NCI-H1105 treated with DMSO at 0.1 percent for 48 hours (cell line): ENCODE measurements at regions not wholly inside any gene's neighbourhood (a gene's known extent, or its start where the extent isn't known, plus 50 kb on each side); places are given as distances from the start of the nearest gene placed in this dataset.

Experiments
- DNase-seq: peaks from one replicate; lab custom pipeline; 2025; lab: John Stamatoyannopoulos, UW

DNA sequence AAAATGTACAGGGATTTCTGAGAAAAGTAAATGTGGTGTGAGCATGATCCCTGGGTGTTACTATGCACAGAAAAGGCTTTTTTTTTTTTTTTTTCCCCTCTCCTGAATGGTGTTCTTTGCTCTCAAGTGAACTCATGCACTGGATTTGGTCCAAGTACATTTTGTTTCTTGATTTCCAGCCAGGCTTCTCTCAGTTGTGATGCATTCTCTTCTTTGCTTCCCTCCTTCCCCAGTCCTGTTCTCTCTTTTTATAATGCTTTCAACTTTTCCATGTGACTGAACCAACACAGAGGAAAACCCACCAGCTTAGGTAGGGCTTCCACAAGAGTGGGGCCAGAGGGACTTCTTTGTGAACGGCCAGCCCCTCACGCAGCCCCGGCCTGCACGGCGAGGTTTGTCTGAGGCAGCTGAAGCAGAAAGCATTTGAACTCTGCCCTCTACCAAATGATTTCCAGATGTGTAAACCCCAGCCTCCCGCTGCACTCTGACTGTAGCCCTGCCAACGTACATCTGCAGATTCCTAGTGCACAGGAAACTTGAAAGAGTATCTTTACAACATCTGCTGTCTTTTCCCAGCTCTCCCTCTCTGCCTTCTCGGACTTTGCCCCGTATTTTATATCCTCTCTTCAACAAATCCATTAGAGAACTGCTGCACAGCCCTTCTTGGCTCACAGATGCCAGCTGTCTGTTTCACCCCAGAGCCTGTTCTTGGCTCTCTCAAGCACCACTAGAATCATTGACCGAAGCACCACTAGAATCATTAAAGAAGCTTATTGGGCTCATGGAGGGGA lies 71.8 kb upstream of the CD180 start:
- peak; percentile 71 for DNase-seq

DNA sequence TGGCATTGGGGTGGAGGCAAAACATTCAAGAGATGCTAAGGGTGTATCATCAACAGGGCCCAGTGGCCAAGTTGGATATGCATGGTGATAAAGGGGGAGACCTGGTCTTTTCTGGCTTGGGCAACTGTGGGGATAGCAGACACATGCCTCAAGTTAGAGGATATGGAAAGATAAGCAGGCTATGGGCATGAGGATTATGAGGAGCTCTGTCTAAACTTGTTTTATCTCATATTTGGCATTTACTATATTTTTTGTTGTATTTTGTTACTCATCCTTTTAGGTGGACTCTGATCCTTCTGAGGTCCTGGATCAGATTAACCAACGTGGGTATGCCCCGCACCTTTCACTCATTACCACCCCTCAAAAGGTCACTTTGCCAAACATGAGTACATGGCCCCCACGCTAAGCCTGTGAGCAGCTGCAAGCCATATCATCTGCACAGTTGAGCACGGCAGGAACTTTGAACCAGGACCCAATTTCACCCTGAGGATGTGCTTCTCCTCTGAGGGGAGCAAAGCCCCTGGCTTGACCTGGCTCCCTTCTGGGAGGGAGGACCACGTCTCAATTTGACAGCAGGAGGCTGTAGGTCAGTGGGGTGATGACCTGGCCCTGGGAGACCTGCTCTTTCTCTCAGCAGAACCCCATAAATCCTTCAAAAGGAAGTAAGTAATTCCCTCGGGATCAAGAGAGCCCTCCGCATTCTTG lies 71.1 kb upstream of the CD180 start:
- DNase-seq, result no peak

DNA sequence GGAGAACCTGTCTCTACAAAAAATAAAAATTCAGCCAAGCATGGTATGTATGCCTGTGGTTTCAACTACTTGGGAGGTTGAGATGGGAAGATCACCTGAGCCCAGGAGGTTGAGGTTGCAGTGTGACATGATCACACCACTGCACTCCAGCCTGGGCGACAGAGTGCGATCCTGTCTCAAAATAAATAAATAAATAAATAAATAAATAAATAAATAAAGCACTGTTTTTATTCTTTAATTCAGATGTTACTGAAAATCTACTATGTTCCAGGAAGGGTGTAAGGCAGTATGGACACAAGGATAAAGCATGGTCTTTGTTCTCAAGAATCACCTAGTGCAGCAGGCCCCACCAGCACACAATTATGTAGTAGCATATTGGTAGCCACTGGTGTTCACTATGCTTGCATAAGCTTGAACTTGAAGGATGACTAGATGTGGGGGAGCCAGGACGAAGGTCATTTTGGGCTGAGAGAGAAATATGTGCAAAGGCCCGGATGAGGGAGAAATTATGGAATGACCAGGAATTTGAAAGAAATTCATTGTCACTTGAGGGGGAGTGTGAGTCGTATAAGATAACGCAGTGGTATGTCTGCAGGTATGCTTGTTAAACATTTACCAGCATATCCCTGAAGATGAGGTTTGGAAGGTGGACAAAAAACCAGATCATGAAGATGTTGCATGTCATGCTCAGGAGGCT lies 70.2 kb upstream of the CD180 start:
- no peak for DNase-seq

DNA sequence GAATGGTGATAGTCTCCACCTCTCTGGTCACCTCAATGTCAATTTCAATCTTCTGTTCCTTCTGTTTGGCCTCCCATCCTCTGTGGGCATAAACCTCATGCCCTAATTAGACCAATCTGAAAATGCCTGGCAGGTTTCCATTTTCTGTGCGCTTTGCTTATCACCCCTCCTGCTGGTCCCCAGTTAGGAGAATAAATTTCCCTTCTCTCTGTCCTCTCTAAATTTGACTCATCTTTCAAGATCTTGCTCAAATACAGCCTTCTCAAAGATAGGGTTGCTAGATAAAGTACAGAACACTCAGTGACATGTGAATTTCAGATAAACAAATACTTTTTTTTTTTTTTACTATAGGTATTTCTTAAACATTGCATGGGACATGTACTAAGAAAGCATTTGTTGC lies 69.4 kb upstream of the CD180 start:
- no peak for DNase-seq

DNA sequence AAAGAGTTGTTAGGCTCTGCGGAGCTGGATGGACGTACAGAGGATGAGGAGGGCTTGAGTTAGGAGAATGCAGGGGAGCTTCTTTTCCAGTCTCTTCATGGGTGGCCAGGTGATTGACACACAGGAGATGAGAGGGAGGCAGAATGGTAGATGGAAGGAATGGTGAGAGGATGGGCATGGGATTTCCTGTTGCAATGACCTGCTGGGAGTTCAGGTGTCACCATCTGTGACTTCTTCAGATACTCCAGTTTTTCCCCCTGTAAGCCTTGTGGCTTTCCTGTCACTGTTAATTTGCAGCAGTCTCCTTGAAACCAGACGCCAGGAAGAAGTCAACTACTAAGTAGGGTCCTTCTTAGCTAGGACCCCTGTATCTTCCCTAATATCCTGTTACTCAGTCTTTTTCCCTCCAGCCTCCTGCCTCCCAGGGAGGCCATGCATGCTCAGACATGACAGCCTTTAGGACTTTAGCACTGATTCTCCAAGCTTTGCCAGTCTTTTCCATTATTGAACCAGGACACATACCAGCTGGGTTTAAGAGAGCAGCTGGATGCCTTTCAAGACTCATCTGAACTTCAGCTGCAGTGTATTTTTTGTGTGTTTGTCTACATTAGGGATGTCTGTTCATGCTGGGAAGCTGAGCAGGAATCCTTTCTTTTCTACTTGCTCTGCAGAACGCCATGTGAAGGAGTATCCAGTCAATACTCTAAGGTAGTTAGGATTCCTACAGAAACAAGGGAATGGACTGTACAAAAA lies 67.2 kb upstream of the CD180 start:
- DNase-seq, result no peak

DNA sequence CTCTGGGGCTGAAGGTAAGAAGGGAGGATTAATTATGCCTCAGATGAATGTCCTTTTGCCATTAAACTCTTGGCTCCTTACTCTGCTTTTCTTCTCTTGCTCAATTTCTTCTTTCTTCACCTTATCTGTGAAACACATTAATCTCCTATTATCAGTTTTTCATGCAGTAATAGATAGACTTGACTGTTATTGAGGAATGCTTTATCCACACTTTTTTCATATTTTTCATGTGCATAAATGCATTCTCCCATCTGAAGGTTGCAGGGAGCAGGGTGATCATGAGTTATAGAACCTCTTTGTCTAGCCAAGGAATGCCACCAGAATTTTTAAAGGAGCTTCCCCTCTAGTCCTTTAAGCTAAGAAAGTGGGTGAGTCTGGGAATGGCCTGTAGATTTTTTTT lies 66.4 kb upstream of the CD180 start:
- no peak for DNase-seq

DNA sequence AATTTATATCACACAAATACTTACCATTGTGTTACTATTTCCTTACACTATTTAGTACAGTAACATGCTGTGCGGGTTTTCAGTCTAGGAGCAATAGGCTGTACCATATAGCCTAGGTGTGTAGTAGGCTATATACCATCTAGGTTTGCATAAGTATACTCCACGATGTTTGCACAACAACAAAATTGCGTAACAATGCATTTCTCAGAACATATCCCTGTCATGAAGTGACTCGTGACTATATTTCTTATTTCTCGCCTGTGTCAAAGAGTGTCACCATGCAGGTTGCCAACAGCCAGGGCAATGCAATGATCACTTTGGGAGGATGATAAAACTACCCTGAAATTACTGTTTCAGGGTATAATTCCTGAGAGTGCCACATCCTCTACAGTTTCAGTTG lies 65.6 kb upstream of the CD180 start:
- DNase-seq, result no peak

DNA sequence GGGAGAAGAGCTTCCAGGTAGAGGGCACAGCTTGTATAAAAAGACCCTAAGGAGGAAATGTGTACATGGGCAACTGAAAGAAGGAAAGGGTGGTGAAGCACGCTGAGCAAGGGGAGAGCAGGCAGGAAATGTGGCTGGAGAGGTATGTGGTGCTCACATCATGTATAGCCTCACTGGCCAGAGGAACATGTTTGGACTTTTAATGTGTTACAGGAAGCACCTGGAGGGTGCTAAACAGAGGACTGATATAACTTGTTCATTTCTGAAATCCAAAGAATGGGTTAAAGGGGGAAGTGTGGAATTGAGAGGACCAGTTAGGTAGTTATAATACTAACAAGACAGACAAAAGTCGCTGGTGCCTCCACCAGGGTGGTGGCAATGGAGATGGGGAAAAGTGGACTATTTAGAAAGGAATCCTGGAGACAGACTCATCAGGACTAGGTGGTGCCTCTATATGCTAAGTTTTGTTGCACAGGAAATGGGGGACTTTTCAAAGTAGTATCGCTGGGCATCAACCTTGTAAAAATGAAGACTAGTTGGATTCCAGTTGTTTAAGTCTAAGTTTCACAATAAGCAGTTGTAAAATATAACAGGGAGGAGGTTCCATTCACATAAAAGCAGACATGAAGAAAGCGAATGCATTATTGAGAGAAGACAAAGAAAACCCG lies 63.1 kb upstream of the CD180 start:
- DNase-seq, result no peak

DNA sequence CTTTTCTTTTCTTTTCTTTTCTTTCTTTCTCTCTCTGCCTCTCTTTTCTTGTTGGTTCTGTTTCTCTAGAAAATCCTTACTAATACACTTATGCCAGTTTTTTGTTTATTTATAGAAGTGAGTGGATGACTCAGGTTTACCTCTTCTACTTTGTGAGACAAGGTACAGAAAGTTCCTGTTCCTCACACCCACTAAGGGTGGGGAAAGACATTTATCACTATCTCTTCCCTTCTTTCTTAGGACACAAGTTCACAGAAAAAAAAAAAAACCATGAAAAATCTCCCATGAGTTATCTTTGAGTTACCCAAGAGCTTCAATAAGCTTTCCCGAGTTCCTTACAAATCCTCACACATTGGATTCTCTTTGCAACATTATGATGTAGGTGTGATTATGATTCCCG lies 60.9 kb upstream of the CD180 start:
- no peak for DNase-seq

DNA sequence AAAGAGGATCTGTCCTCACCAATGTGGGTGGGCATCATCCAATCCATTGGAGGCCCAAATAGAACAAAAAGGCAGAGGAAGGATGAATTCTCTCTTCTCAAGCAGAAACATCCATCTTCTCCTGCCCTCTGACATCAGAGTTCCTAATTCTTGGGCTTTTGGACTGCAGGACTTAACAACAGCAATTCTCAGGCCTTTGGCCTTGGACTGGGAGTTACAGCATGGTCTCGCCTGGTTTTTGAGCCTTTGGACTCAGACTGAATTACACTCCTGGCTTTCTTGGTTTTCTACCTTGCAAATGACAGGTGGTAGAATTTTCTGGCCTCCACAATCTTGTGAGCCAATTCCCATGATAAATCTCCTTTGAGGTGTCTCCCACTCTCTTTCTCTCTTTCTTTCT lies 60.5 kb upstream of the CD180 start:
- no peak for DNase-seq

DNA sequence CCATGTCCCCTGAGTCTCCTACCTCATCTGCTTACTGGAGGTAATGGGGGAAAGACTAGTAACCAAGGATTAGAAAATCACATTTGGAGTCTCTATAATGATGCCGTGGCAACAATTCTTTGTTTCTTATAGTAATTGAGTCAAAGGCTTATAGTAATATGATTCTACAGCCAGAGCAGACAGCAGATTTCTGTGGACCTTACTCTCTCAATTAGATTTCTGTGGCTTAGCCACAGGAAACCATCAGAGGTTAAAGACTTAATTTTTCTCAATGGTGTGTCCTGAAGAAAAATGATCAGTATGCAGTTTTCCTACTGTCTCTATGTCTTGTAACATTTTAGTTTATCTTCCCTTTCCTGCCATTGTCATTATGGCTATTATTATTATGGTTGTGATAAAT lies 59.3 kb upstream of the CD180 start:
- DNase-seq, result no peak

DNA sequence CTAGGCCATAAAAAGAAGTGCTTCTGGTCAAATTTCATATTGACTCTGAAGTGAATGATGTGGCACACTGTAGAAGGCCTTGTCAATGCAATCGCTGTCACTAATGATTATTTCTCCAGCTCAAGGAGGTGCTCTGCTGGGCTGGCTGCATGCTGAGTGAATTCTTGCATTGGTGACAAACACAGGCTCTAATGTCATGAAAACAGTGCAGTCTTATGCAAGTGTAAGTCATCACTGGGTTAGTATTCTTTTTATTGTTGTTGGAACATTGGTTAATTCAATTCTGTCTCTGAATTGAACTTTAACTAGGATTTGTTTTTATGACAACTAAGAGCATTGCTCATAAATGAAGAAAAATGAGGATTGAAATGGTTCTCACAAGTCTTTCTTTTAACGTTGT lies 57.3 kb upstream of the CD180 start:
- DNase-seq, result no peak

DNA sequence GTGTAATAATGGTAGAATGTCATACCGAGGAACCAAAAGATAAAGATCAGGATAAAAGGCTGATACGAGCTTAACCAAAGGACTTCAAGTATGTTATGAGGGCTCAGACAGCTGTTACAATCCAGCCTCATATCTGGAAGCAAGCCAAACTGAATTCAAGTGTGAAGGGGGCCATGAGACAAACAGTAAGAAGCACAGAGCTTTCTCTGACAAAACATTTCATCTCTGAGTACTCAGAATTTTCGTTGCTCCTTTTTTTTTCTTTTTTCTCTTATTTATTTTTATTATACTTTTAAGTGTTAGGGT lies 52.9 kb upstream of the CD180 start:
- DNase-seq, result peak; percentile 64

DNA sequence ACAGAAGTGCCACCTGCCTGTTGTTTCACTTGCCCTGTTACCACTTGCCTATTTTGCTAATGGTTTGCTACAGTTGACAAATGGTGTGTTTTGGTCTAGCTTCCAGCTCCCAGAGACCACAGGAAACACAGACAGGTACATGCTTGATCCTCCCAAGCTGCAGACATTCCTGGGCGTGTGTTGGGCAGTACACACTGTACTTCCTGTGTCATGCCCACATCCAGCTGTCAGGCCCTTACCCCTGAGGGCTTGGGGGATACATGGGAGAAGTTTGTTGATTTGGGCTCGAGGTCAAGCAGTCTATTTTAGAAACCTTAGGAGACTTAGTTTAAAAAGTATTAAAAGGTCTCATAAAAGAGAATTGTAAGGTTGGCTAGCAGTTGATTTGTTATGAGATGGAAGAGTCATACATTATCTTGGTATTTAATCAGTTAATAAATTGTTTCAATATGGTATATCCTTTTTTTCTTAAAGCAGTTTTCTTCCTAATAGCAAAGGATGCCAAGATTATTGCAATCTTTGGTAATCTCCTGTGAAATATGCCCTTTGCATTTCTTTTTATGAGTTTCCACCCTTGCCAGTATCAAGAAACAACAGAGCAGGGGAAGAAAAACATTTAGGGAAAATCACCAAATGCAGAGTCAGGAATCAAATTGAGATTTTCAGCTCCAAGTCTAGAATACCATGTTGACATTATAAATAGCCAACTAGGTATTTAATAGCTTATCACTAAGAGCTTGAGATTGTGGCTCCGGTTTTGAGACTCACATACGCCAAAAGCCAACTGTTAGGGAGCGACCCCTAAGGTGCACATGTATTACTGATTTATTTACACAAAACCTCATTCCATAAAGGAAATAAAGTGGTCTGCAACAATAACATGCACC lies 52.3 kb upstream of the CD180 start:
- no peak for DNase-seq

DNA sequence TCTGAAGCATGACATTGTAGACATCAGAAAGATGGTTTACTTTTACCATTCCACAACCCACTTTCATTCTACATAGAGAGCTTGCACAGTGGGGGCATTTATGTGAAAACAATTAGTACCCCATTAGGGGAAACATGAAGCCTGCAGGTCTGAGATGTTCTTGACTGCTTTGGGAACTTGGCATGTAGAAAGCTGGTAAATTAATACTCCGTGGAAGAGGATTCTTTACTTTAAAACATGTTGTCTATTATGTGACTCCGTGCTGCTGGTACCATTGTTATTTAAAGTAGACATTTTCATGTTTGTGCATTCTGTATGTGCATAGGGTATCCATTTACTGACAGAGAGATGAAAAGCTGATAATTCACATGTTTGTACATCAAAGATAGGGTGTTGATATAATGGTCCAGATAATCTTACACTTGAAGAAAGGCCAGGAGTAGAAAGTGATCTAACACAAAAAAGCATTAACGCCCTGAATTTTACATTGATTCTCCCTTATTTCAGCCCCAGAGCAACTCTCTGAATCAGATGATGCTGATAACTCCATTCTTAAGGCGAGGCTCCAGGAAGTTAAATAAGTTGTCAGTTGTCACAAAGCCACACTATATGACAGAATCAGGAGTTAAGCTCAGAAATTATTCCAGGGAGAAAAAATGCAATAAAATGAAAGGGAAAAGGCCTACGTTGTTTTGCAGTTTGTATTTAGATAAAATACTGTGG lies 50.1 kb upstream of the CD180 start:
- no peak for DNase-seq
